Myocyte (in vitro differentiated cells): ENCODE measurements at regions not wholly inside any gene's neighbourhood (a gene's known extent, or its start where the extent isn't known, plus 50 kb on each side); places are given as distances from the start of the nearest gene placed in this dataset.
A peak's percentile ranks its signal among the peaks of the same experiment; 100 is the strongest.

Experiments used
- DNase-seq: peaks from one replicate; pipeline ENCODE4 v3.0.0-alpha.2; 2012; ENCODE audit warnings: low read depth

- DNase-seq: no peak
These were observed 178.5 kb upstream of the TMEFF2 start for GRCh38 chr2:192373221-192373620.

GRCh38 chr2:192369969-192370368, 175.2 kb upstream of the TMEFF2 start:
- no peak for DNase-seq

- no peak for DNase-seq
These were observed 162.5 kb upstream of the TMEFF2 start for GRCh38 chr2:192357217-192357616.

DNA sequence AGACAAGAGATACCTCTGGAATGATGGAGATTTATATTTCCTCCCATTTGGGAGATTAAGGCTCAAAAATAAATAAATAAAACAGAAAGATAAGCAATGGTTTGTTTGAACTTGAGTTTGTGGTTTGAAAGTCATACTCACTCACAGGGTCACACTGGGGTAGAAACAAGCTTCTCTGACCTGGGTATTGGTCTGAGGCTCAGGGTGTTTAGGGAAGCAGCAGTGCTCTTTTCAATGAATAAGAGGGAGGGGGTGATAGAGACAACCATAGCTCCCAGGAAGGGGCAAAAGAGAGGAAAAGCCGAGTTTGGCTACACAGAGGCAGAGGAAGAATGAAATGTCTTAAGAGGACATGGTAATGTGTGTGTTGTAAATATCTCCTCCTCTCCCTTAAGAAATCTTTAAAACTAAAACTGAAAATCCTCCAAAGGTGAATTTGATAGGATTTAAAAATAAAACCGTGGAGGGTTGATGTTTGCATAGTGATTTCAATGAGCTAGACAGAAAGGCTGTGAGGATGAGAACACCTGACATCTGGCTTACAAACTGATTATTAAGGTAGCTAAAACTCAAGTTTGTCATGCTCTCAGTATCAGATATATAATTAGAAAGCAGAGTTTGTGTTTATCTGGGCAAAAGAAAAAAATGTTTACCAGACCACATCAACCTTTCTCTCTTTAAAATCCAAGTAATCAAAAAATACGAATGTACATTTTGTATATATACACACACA, 159.9 kb upstream of the TMEFF2 start:
- no peak for DNase-seq

DNA sequence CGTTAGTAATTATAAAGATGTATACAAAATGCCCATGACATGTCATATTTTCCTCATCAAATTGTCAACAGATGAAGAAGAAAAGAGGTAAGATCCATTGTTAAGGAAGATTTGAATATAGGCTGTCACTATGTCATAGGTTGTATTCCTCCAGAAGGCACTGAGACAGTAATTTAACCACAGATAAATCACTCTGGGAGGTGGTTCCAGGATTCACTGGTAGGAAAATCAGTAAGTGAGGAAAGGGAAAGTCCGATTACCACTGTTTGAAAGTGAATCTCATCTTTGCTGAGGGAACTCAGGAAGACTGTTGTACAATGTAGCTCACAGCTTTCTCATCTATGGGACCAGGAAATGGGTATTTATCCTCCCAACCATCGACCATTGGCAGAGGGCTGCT, 152.8 kb upstream of the TMEFF2 start:
- DNase-seq: no peak

DNA sequence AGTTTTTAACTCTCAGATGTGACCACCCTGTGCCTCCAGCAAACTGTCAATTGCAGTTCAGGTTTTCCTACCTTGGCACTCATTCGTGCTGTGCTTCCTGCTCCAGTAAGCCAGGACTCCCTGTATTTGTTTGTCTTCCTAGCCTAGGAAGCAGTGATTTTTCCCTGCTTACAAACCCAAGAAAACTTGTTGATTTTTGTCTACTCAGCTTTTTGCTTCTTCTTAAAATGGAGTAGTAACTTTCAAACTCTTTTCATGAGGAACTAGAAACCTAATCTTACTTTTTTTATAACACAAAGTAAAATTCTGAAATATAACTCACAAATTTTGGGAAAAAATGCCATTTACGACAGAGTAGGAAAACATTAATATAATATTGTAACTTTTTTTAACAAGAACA, 150.6 kb upstream of the TMEFF2 start:
- DNase-seq: no peak

DNA sequence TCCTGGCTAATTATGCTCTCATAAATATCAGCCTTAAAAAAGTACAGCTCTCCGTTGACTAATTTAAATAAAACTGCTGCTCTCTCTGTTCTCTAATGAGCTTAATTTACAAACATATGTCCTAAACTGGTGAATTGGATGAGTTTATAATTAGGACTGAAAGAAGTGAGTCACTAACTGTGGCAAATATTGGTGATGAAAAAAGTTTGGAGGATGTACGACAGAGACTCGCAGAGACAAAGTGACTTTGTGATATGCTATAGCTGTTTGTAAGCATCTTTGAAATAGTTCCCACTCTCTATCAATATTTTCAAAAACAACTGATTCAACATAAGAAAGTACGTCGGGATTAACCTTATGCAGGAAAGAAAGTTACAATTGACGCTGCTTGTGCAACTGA, 138.9 kb upstream of the TMEFF2 start:
- no peak for DNase-seq

DNA sequence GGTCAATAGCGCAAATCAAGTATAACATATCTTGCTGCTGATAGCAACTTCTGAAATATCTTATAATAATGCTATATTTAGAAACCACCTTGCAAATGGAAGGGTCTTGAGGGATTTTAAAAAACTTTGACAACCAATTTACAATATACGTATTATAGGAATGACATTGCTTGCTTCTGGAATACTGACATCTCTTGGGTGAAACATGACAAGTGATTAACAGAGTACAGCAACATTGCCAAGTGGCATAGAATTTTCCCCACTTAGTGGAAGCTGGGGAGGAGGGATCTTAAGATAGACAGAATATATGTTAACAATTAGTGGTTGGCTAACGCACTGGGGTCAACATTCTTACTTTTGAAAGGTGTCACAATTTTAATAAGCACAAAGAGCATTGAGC, 133.6 kb upstream of the TMEFF2 start:
- no peak for DNase-seq

- DNase-seq: no peak
These were observed 132.8 kb upstream of the TMEFF2 start for GRCh38 chr2:192327576-192327975.

DNA sequence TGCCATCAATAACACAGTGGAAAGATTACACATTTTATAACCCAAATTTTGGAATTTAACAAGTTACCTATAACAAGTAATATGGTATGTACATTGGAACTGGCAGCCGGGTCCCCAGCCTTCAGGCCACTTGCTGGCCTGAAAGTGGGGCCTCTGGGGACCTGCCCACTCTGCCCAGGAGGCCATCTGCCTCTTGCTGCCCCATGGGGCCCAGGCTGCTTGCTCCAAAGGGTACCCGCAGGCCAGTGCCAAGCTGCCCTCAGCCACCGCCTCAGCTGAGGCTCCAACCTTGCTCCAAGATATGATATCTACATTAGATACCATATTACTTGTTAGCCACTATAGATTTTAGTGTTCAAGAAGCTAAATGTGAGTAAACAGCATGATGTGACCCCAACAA, 120.8 kb upstream of the TMEFF2 start:
- DNase-seq: no peak

- DNase-seq: no peak
These were observed 120.2 kb upstream of the TMEFF2 start for GRCh38 chr2:192314800-192315481.

GRCh38 chr2:192313773-192314172, 119.0 kb upstream of the TMEFF2 start:
- no peak for DNase-seq

GRCh38 chr2:192311701-192312460, 117.1 kb upstream of the TMEFF2 start:
- no peak for DNase-seq

GRCh38 chr2:192307530-192307929, 112.8 kb upstream of the TMEFF2 start:
- no peak for DNase-seq

DNA sequence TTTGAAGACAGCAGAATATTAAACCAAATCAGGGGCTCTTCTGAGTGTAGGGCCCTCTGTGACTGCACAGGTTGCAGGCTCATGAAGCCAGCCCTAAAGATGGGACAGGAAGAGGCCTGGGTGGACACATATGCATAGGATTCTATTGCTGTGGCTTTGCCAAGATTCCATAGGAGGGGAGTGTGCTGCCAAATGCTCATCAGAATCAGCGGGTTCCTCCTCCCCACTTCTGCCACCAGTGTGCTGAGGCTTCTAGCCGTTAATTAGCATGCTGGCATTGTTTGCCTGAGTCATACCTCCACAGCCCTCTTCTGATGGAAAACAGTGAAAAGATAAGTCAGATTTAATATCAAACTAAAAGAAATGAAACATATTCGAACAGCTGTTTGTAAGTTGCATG, 103.9 kb upstream of the TMEFF2 start:
- DNase-seq: no peak

DNA sequence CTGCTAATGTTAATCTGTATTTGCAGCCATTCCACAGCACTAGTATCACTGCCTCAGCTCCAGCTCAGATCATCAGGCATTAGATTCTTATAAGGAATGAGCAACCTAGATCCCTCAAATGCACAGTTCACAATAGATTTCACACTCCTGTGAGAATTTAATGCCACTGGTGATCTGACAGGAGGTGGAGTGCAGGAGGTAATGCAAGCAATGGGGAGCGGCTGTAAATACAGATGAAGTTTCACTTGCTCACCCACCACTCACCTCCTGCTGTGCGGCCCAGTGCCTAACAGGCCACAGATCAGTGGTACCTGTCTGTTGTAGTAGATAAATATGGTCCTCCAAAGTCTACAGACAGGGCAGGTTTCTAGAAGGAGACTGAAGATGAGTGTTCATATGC, 97.7 kb upstream of the TMEFF2 start:
- no peak for DNase-seq

GRCh38 chr2:192288295-192288694, 93.6 kb upstream of the TMEFF2 start:
- DNase-seq: peak; percentile 7

- DNase-seq: peak; percentile 66
These were observed 91.5 kb upstream of the TMEFF2 start for GRCh38 chr2:192286093-192286701.

DNA sequence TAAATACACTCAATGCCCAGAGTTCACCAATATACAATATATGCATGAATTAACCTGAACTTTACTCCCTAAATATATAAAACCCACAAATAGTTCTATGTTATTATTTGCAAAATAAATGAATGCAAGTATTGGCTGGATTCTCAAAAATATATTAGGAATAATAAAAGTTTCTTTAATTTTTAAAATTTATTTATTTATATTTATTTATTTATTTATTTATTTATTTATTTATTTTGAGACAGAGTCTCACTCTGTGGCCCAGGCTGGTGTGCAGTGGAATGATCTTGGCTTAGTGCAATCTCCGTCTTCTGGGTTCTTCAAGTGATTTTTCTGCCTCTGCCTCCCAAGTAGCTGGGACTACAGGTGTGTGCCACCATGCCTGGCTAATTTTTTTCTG, 88.7 kb upstream of the TMEFF2 start:
- no peak for DNase-seq

GRCh38 chr2:192278701-192279100, 84.0 kb upstream of the TMEFF2 start:
- no peak for DNase-seq

- DNase-seq: no peak
These were observed 82.9 kb upstream of the TMEFF2 start for GRCh38 chr2:192277494-192278109.

DNA sequence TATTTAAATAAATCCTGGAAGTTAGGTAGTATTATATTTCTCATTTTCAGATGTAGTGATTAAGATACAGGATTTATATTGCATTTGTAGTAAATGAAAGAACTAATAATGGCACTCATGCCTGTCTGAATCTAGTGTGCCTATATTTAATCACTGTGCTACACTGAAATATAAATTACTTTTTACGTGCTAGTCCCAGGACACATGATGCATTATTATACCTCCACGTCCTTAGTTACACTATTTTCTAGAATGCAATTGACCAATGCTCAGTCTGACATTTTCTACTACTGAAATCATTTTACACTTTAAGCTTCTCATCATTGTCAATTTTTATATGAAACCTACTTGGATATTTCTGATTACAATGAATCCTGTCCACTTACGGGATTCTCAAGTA, 80.9 kb upstream of the TMEFF2 start:
- DNase-seq: no peak
